ENCODE measurements at regions not wholly inside any gene's neighbourhood (a gene's known extent, or its start where the extent isn't known, plus 50 kb on each side); places are given as distances from the start of the nearest gene placed in this dataset.
"Not testable (repeated sequence)": the region's sequence is repeated elsewhere in the genome, so short reads cannot be mapped to it uniquely, and the experiment has no call there.

GRCh38 chr2:129004940-129005490, 686.3 kb upstream of the HS6ST1 start:
- no peak for DNase-seq

GRCh38 chr2:129006135-129006886, 687.6 kb upstream of the HS6ST1 start:
- DNase-seq: no peak

DNA sequence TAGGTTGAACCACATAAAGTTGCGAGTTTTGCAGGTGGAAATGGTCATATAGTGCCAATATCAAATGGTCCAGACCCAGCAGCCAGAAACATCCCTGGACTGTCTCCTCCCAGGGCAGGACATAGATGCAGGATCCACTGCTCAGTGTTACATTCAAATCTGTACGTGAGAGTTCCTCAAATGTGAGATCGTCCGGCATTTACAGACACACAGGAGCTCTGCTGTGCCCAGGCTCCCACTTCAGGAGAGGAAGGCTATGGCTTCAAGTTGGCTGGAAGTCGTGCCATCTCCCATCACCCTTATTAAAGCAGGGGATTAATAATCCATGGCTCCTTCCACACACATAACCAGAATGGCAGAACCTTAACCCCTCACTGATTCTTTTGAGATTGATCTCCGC, 688.2 kb upstream of the HS6ST1 start:
- DNase-seq: no peak

- DNase-seq: no peak
Measured at GRCh38 chr2:129008055-129008880, 689.6 kb upstream of the HS6ST1 start.

DNA sequence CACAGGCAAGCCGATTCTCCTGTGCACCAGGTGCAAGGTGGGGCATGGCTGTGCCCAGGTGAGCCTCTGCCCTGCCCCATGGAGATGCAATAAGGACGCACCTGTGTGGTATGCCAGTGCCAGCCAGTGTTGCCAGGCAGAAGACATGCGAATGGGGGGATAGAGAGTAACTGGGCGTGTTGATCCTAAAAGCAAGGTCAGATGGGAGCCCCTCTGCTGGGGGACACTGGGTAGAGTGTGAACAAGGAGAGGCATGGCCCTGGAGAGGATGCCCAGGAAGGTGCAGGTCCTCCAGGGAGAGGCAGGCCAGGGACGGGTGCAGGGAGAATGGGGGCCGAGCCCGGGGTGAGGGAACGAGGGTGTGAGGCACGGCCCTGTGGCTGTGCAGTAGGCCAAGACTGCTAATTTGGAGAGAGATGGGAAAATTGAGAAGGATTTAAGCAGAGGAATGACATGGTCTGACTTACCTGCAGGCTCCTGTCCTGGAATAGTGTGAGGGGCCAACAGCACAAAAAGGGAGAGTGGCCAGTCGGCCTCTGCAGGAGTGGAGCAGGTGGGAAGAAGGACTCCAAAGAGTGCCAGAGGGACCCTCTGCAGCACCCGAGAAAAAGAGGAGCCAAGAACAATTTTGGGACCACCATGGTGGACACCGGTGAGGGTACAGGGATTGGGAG, 690.4 kb upstream of the HS6ST1 start:
- no peak for DNase-seq

GRCh38 chr2:129009555-129010146, 691.0 kb upstream of the HS6ST1 start:
- no peak for DNase-seq

GRCh38 chr2:129010262-129010661, 691.6 kb upstream of the HS6ST1 start:
- DNase-seq: no peak

DNA sequence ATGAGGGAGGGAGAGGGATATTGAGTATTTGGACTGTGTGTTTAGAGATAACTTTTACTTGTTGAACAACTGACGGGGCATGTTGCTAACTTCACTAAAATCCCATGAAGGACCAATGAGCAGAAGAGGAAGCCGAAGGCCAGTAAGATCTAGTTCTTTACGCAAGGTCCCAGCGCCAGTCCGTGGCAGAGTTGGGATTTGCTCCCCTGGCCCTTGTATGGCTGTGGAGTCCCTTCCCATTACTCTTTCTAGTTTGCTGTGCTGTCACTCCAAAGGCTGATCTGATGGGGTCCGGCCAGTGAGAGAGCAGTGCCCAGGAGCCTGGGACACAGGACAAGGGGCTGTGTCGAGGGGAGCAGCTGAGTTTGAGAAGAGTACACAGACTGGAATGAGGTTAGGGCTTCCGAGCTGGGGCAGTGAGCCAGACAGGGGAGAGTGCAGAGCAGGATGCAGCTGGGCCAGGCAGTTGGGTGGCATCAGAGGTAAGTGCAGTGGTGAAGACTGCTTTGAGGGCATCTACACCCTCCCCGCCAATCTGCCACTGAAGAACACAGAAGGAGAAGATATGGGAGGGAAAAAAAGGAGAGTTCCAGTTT, 692.9 kb upstream of the HS6ST1 start:
- no peak for DNase-seq

DNA sequence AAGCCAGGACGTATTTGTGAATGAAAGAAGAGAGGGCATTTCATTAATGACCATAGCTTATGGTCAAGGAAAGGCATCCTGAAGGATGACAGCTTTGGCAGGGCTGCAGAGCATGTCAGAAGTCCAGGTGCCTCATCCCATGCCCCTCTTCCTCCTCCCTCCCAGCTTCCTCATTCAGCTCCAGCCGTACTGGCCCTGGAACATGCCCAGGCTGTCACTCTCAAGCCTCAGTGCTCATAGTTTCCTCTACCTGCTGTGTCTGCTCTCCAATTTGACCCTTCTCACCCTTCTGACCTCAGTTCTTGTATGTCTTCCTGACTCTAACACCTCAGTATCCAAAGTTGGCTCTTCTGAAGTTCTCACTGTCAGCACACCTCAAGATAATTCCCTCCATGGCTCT, 695.8 kb upstream of the HS6ST1 start:
- no peak for DNase-seq

DNA sequence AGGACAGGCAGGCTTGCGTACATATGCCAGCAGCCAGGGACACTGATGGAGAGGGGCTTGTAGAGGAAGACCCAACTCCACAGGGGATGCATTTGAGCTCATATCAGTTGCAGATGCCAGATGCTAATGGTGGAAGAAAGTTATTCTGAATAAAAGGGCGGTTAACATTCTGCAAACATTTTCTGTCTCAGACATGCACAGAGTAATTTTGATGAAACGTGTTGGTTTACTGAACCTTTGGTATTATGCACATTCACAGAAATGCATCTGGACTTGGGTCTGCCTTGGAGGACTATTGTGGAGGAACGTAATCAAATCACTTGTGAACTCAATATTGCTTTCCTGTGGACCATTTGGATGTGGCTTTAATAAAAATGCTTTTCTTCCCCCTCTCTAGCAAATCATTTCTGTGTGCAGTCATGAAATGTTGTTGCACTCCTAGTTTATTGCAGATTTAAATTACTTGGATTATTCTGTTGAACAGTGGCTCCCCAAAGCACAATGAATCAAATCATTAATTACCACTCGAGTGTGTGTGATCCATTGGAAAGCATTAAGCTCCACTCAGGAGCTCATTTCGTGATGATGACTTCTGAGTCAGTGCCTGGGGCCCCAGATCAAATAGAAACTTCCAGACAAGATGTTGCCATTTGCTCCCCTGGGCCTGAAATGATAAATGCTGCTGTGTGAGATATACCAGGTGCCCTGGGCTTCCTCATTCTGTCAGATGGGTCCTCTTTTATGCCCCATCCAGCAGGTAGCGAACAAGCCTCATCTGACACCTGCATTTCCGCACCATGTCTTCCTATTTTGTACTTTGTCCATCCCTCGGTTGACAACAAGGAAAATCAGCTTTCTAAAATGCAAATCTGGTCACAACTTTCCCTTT, 697.0 kb upstream of the HS6ST1 start:
- DNase-seq: no peak

- DNase-seq: no peak
Measured at GRCh38 chr2:129016972-129017371, 698.3 kb upstream of the HS6ST1 start.

DNA sequence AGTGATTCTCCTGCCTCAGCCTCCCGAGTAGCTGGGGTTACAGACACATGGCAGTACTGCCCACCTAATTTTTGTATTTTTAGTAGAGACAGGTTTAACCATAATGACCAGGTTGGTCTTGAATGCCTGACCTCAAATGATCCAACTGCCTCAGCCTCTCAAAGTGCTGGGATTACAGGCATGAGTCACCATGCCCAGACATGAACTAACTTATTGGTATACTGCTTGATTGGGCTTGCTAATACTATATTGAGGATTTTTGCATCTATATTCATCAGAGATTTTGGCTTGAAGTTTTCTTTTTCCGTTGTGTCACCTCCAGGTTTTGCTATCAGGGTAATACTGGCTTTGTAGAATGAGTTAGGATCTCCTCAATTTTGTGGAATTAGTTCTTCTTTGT, 706.1 kb upstream of the HS6ST1 start:
- no peak for DNase-seq

DNA sequence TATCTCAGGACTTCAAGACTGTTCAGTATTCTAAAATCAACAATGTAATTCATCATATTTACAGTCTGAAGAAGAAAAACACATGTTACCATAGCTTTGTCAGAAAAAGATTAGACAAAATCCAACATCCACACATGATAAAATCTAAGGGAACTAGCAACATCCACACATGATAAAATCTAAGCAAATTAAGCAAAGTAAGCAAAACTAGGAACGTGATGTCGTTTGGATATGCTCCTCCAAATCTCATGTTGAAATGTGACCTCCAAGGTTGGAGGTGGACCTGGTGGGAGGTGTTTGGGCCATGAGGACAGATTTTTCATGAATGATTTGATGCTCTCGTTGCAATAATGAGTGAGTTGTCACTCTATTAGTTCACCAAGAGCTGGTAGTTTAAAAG, 717.3 kb upstream of the HS6ST1 start:
- DNase-seq: no peak

GRCh38 chr2:129043677-129044076, 725.0 kb upstream of the HS6ST1 start:
- DNase-seq: not testable (repeated sequence)

DNA sequence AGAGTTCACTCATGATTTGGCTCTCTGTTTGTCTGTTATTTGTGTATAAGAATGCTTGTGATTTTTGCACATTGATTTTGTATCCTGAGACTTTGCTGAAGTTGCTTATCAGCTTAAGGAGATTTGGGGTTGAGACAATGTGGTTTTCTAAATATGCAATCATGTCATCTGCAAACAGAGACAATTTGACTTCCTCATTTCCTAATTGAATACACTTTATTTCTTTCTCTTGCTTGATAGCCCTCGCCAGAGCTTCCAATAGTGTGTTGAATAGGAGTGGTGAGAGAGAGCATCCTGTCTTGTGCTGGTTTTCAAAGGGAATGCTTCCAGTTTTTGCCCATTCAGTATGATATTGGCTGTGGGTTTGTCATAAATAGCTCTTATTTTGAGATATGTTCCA, 727.8 kb upstream of the HS6ST1 start:
- DNase-seq: not testable (repeated sequence)

DNA sequence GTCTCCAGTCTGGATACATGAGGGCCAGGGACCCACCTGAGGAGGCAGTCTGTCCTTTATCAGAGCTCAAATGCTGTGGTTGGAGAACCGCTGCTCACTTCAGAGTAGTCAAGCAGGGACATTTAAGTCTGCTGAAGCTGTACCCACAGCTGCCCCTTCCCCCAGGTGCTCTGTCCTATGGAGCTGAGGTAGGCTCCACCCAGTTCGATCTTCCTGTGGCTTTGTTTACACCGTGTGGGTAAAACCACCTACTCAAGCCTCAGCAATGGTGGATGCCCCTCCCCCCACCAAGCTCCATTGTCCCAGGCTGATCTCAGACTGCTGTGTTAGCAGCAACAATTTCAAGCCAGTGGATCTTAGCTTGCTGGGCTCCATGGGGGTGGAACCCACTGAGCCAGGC, 731.4 kb upstream of the HS6ST1 start:
- no peak for DNase-seq

- DNase-seq: no peak
Measured at GRCh38 chr2:129055242-129055641, 736.6 kb upstream of the HS6ST1 start.

DNA sequence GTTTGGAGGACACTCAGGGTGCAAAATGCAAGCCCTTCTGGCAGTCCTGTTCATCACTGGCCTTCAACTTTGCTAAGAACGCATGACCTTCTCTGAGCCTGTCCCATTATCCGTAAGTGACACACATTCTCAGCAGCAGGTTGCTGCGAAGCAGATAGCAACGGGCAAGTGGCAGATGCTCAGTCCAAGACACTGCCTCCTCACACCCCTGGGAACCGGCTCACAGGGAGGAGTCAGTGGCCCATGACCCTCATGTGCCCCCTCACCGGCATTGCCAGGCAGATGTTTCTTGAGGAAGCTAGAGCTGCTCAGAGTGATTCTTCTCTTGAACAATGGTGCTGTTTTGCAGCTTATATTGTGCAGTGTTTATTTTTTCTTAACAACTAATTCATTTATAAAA, 737.2 kb upstream of the HS6ST1 start:
- DNase-seq: no peak

DNA sequence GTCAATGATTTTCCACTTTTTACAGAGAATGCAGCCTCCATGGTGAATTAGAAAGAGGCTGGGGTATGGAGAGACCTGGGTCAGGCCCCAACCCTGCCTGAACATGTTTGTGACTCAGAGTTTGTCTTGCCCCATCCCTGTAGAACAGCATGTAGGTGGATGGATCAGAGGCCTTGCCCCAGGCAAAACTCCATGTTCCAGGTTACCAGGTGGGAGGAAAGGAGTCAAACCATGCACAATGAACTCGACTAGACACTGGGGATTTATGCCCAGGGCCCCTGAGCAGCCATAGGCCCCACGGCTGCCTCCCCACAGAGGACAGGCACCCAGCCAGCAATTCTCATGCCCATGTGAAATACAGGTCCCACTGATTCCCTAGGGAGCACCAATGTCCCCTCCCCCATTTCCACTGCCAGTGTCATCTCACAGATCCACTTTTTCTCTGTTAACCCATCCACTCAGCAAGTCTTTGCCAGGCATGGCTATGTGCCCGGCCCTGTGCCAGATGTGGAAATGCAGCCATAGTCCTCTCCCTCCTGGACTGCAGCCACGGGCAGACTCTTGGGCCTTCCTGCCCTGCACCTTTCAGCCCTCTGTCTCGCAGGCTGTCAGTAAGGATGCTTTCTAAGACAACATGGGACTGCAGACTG, 737.8 kb upstream of the HS6ST1 start:
- DNase-seq: no peak

DNA sequence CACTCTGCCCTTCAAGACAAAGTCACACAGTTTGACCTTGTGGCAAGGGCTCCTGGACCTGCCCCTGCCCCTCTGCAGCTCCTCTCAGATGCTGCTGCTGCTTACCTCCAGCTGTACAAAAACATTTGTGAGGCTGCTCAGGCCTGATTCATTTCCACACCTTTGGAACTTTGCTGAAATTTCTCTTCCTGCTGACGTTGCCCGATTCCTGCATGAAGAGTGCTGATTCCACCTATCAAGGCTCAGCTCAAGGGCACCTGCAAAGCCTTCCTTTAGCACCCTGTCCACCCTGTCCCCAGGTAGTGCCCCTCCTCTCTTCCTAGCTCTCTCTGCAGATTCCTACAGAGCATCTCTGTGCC, 738.3 kb upstream of the HS6ST1 start:
- DNase-seq: no peak

DNA sequence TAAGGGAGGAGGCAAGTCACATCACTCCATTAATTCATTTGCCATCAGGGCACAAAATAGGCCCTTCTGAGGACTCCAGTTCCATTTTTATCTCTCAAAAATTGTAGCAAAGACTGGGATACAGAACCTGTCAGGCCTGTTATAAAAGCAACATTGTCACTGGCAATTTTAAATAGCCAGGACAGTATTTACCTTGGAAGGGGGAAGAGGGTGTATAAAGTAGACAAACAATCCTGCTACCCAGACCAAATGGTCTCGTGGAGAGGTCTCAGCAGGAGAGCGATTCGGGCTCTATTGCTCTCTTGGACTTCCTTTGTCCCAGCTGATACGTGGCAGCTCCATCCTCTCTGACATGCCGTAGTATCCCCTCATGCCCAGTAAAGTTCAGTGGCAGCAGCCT, 740.3 kb upstream of the HS6ST1 start:
- DNase-seq: no peak
